ENCODE measurements at regions not wholly inside any gene's neighbourhood (a gene's known extent, or its start where the extent isn't known, plus 50 kb on each side); places are given as distances from the start of the nearest gene placed in this dataset.

- TF ChIP-seq CTCF (conservative IDR thresholded peaks at IDR 0.05 in 1 of 2, IDR thresholded peaks at IDR 0.05 in 1 of 2; ENCODE audit: extremely low read depth in 1 of 2, insufficient read depth in 1 of 2, low read depth in 1 of 2, low read length in 2 of 2) (no peak), EZH2 (IDR thresholded peaks at IDR 0.05; ENCODE audit: borderline replicate concordance, low read length) (no peak)
These were observed 137.7 kb upstream of the TRHDE start for GRCh38 chr12:72134246-72135020.
